Fibroblast of the conjunctiva (primary cell): ENCODE measurements at regions not wholly inside any gene's neighbourhood (a gene's known extent, or its start where the extent isn't known, plus 50 kb on each side); places are given as distances from the start of the nearest gene placed in this dataset.
"Not testable (repeated sequence)": the region's sequence is repeated elsewhere in the genome, so short reads cannot be mapped to it uniquely, and the experiment has no call there.

Experiments
- DNase-seq: peaks from one replicate; pipeline ENCODE4 v3.0.0-alpha.2; 2010; ENCODE audit warnings: low read depth

DNA sequence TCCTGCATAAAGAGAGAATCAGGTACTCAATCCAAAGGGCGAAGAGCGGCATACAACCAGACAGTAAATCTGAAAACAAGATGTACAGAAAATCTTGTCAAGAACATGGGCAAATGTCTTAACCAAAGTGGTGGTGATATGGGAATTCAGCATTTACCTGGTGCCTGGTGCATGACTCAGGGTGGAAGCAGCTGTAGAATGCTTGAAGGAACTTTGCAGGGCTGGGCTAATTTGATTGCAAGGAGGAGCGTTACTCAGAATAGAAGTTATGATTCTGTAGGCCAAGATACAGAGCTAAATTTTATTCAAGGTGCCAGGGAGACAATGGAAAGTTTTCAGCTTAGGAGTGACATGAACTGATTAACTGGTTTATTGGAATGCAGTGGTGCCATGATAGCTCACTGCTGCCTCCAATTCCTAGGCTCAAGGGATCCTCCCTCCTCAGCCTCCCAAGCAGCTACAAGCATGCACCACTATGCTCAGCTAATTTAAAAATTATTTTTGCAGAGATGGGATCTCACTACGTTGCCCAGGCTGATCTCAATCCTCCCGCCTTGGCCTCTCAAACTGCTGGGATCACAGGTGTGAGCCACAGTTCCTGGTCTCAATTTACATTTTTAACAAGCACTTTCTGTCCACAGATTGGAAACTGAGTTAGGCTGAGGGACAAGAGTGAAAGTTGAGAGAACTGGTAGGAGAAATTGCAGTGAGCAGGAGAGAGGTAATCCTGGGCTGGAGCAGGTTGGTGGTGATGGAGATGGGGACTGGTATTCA, 91.5 kb upstream of the TBC1D5 start:
- no peak for DNase-seq

DNA sequence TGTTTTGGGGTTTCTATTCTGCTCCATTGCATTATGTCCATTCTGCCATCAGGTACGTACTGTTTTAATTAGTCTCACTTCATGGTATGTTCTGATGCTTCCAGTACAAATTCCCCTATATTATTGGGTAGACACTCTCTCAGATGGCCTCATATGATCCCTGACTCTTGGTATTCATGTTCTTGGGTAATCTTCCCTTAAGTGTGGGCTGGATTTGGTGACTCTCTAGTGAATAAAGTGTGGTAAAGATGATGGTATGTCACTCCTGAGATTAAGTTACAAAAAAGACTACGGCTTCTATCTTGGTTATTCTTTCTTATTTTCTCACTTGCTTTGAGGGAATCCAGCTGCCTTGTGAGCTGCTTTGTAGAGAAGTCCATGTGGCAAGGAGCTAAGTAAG, 89.6 kb upstream of the TBC1D5 start:
- no peak for DNase-seq

DNA sequence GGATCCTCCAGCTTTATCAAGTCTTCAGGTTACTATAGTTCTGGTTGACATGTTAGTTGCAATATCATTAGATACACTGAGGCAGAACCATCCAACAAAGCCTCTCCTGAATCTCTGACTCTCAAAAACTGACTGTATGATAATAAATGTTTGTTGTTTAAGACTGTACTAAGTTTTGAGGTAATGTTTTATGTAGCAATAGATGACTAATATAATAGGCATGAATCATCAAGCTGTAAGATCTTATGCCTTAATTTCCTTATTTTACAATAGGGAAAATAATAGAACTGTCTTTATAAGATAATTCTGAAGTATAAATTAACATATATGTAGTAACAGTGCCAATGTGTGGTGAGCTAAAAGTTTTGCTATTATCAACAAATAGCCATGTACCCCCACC, 88.9 kb upstream of the TBC1D5 start:
- no peak for DNase-seq

DNA sequence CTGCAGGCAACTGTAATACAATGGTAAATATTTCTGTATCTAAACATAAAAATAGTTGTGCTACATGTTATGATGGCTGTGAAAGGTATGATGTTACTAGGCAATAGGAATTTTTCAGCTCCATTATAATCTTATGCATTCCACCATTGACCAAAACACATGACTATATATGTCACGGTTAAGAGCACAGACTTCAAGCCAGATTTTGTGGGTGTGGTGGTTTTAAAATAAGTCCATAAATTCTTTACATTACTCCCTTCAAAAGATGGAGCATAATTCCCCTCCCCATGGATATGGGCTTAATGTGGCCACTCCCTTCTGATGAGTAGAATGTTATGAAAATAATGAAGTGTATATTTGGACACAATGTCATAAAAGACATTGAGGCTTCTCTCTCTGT, 88.4 kb upstream of the TBC1D5 start:
- no peak for DNase-seq

DNA sequence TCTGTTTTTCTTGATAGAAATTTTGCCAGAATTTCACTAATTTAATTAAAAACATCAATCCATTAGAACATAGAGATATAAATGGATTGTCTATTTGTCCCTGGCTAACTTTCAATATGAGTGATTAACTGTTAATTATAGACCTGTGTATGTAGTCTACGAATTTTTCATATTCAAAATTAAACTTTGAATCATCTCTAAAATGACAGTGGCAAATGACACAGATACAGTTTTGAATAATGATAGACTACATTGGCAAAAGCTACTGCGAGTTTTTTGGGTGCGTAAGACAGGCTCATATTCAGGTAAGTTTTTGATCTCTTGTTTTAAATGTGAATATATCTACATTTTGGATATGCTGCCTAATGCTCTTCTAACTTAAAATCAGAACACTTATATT, 86.0 kb upstream of the TBC1D5 start:
- DNase-seq: no peak

DNA sequence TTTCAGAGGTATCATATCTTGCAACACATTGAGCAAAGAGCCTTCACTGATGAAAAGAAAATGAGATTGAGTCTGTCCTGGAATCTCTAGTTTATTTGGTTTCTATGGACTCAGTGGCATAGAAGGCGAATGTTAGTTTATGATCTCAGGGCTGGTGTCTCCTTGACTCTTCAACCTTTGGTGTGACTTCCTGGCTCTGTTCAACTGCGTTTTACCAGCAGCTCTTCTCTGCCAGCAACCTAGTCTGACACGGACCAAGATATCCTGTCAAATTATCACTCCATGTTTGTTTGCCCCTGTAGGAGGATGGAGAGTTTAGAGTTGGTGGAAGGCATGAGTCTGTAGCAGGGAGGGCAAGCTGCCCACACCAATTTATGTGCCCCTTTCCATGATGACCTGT, 82.9 kb upstream of the TBC1D5 start:
- DNase-seq: no peak

DNA sequence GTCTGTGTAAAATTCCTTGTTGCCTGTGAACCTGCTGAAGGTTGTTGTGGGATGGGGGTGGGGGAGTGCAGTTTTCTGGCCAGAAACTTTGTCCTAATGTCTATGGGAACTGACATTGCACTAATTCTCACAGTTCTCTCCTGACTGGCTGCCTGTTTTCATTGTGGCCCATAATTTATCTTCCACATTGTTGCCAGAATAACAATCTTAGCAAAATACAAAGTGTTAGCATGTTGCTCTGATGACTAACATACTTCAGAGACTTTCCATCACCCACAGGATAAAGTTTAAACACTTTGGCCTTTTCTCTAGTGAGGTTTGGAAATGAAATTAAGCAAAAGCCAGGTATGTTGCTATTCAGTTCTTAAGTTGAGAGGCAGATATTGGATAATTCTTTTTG, 81.4 kb upstream of the TBC1D5 start:
- no peak for DNase-seq

DNA sequence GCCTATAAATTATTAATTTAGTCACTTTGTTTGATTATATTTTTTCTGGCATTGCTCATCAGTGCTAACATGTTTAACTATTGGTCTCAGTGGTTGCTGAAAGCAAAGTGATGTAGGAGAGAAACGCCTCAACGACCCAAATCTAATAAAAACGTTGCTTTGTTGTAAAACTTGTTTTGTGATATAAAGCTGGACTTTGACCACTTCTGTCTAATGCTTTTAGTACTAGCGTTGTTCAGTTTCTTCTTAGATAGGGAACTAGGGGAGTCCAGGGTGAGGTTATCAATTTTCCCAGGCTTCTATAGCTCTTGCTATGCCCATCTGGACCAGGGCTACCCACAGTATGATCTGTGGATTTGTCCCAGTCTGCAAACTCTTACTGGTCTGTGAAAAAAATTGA, 80.6 kb upstream of the TBC1D5 start:
- no peak for DNase-seq

DNA sequence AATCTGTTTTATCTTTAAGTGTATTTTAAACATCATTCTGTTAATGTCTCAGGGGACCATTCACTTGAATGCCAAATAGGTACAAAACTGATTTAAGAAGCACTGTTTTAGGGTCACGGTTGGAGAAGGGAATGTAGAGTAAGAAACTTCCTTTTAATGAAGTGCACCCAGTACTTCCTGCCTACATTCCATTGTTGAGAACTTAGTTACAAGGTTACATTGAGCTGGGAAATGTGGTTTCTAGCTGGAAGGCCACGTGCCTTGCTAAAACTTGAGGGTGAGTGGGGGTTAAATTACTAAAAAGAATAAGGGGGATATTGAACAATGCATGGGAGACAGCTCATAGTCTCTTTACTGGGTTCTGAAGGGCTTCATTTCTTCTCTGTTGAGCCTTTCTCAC, 78.3 kb upstream of the TBC1D5 start:
- no peak for DNase-seq

DNA sequence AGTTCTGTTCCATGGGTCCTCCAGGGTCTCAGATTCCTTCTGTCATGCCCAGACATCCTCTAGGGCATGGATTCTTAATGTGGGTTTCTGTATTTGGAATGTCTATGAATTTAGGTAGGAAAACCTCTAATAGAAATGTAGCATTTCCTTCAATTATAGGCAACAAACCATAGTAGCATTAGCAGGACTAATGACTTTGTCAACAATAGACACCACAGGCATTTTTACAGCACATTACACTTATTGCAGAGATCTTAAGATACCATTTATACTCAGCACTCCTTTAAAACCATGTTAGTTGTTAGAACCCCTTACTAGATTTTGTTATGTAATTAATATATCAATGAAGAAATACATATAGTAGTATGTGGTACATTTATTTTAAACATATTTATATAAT, 77.8 kb upstream of the TBC1D5 start:
- no peak for DNase-seq

DNA sequence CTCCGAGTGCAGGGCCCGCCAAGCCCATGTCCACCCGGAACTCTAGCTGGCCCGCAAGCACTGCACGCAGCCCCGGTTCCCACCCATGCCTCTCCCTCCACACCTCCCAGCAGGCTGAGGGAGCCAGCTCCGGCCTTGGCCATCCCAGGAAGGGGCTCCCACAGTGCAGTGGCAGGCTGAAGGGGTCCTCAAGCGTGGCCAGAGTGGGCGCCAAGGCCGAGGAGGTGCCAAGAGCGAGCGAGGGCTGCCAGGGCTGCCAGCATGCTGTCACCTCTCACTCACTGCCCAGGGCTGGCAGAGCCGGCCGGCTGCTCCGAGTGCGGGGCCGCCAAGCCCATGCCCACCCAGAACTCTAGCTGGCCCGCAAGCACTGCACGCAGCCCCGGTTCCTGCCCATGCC, 75.5 kb upstream of the TBC1D5 start:
- DNase-seq: not testable (repeated sequence)

DNA sequence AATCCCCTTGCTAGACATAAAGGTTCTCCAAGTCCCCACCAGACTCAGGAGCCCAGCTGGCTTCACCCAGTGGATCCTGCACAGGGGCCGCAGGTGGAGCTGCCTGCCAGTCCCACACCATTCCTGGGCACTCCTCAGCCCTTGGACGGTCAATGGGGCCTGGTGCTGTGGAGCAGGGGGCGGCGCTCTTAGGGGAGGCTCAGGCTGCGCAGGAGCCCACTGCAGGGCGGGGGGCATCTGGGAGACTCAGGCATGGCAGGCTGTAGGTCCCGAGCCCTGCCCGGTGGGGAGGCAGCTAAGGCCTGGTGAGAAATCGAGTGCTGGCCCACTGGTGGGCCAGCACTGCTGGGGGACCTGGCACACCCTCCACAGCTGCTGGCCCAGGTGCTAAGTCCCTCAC, 75.1 kb upstream of the TBC1D5 start:
- DNase-seq: no peak

DNA sequence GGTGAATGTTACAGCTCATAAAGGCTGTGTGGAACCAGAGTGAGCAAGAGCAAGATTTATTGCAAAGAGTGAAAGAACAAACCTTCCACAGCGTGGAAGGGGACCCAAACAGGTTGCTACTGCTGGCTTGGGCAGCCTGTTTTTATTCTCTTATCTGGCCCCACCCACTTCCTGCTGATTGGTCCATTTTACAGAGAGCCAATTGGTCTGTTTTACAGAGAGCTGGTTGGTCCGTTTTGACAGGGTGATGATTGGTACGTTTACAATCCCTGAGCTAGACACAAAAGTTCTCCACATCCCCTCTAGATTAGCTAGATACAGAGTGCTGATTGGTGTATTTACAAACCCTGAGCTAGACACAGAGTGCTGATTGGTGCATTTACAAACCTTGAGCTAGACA, 74.4 kb upstream of the TBC1D5 start:
- not testable (repeated sequence) for DNase-seq

DNA sequence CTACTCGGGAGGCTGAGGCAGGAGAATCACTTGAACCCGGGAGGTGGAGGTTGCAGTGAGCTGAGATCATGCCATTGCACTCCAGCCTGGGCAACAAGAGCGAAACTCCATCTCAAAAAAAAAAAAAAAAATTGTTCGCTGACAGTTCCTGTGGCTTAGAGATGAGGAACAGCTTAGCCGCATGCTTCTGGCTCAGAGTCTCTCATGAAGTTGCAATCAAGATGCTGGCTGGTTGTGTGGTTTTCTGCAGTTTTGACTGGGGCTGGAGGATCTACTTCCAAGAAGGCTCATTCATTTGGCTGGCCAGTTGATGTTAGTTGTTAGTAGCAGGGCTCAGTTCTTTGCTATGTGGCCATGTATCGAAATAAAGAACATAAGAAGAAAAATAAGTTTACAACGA, 69.9 kb upstream of the TBC1D5 start:
- DNase-seq: not testable (repeated sequence)

DNA sequence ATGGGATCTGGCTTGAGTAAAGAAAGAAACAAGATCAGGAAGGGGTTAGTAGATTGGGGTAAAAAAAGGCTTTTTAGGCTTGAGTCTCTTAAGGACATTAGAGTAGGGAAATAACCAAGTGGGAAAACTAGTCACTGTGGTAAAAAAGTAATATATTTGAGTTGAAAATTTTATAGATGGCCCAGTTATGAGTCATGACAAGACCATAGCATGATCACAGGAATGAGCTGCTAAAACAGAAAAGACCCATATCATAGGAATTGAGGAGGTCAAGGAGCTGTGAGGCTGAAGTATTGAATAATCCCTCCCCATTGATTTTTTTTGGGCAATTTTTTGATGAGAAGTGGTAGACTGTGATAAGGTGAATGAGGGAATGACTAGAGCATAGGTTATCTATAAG, 69.2 kb upstream of the TBC1D5 start:
- no peak for DNase-seq

DNA sequence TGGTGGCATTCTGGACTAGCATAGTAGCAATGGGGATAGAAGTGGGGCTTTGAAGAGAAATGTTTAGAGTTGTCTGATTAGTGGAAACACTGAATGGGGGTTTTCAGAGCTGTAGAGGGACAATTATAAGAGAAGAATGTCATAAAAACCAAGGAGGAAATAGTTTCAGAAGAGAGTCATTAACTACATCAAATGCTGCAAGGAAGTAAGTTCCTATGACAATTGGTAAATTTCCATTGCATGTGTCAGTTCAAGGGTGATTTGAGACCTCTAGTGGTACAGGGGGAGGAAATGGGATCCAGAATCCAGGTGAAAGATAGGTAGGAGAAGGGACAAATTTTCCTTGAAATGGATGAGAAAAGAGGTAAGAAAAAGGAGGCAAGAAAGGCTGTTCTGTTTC, 68.3 kb upstream of the TBC1D5 start:
- DNase-seq: no peak

DNA sequence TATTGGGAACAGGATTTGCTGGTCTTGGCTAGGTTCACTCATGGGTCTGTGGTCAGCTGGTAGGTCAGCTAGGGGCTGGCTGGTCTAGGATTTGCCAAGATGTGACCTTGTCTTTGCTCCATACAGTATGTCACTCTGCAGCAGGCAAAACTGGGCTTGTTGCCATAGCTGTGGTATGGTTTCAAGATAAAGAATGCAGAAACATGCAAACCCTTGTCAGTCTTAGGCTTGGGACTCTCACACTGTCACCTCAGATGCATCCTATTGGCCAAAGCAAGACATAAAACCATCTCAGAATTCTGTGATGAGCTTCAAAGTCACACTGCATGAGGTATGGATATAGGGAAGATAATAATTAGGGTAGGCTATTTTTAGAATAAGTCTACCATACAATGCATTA, 66.6 kb upstream of the TBC1D5 start:
- DNase-seq: no peak

DNA sequence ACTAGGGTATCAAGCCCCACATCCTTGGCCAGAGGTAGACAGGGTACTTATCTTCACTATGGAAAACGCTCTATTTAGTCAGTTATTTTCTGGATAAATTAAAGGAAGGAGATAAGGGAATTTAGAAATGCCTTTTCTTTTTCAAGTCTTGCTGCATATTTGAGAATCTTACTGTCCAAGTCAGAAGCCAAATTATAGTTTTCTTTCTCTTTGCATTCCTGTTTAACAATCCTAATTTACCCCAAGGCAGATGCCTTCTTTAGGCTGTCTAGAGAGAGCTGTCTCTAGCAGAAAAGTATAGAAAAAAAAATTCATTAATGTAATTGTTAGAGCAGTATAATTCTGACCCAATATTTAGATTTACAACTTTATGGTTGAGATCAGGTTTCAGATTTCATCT, 64.4 kb upstream of the TBC1D5 start:
- DNase-seq: no peak

DNA sequence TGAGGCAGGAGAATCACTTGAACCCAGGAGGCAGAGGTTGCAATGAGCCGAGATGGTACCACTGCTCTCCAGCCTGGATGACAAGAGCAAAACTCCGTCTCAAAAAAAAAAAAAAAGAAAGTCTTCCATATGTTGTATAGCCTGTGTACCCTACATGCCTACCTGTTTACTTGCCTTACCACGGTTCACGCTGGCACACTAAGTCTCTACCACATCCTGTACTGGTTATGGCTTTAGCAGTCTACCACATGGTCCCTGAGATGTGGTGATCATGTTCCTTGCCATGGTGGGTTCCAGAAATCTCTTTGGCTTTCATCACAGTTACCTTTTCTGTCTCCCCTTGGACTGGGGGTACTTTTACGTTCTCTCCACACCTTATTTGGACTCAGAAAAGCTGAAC, 63.8 kb upstream of the TBC1D5 start:
- DNase-seq: no peak

DNA sequence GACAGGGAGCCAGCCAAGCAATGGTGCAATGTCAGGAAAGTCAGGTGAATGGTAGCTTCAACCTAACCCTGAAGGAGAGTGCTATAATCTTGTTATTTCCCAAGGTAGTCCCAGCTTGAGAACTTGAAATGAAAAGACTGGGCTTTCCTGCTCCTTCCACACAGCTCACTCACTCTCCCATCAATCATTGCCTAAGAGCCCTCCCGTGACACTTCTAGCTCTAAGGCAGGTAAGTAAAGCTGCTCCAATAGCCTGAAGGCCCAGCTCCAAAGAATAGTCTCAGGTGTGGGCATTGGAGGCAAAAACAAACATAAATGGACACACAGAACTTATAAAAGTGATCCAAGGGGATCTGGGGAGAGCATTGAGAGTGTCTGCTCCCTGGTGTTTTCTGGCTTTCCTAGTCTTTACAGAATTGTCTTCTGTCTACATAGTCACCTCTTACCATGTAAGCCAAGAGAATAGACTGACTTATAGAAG, 63.1 kb upstream of the TBC1D5 start:
- DNase-seq: no peak

DNA sequence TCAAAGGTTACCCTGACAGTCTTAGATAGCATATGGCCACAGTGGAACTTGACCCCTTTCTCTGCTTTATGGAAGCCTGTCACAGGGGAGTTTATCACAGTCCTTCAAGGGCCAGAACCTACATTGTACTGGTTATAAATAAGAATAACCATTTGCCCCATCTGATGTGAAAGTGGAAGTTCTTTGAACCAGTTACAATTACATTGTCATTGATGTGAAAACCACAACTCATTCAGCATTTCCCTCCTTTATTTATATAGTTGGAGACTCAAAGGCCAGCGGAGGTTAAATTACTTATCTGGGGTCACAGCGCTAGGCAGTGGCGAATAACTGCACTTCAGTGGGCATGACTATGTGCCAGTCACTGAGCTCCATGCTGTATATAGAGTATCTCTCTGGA, 60.5 kb upstream of the TBC1D5 start:
- no peak for DNase-seq

DNA sequence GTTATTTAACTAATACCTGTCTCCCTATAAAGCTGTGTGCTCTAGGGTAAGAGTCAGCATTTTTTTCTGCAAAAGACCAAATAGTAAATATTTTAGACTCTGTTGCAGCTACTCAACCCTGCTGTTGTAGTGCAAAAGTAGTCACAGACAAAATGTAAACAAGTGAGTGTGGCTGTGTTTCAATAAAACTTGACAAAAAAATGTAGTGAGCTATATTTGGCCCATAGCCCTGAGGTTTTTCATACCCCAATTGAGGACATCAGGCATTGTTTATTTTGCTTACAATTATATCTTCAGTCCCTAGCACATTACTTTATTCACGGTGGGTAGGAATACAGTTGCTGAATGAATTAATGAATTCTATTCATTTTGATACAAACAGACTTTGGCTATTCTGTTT, 58.7 kb upstream of the TBC1D5 start:
- DNase-seq: no peak

DNA sequence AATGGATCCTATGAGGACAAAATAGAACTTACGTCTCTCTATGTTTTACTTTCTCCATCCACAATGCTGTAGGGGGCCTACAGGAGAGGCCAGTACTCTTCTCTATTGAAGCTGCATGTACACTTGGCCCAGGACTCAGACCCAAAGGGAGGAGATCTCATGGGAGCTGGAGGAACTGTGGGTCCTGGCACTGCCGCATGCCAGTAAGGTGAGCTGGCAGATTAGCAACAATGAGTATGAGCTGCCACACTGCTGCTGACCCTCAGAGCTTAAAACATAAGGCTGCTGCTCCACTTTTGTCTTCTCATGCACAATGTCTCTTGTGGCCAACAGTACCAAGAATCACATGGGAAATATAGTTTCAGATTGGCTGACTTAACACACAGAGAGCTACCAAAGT, 57.8 kb upstream of the TBC1D5 start:
- no peak for DNase-seq

DNA sequence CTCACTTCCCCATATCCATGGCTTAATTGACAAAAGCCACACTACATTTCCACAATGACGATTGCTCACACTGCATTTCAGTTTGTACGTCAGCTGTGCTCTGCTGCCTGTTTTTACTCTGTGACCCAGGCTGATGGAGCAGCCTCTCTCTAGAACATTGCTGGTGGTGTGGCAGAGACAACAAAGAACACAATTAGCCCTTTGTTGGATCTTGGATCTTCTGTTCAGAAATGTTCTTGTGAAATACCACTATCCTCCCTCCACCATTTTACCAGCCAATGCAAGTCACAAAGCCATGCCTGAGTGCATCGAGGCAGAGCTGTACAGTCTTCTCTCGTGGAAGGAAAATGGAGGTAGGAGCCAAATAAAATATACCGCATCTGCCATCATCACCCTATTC, 56.9 kb upstream of the TBC1D5 start:
- DNase-seq: no peak

DNA sequence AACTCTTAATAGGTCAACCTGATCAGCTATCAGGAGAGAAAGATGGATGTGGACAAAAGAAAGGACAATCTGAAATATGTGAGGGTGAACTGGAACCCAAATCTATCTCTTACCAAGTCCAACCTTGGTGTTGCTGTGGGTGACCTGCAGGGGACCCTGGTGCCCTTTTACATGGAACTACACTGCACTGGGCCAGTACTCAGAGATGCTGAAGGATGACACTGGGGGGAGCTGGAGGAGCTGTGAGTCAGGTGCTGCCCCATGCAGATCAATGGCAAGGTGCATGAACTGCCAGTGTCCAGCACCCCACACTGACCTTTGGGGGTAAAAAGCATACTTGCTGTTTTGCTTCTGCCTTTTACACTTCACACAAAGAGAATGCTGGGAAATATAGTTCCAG, 55.6 kb upstream of the TBC1D5 start:
- DNase-seq: no peak
